KMS-11 (cell line): ENCODE measurements at regions not wholly inside any gene's neighbourhood (a gene's known extent, or its start where the extent isn't known, plus 50 kb on each side); places are given as distances from the start of the nearest gene placed in this dataset.

ENCODE experiments used
- H2AFZ ChIP-seq: fragments of 200-600 bp; sonication (generic); 2 replicates; pipeline ENCODE4 v1.6.1; 2016; ENCODE audit warnings: antibody characterized with exemption, mixed run types, low read depth
- H3K27ac ChIP-seq: fragments of 200-600 bp; sonication (generic); 2 replicates; pipeline ENCODE4 v1.6.1; 2016; ENCODE audit warnings: mild to moderate bottlenecking, mixed run types
- H3K27me3 ChIP-seq: fragments of 200-600 bp; sonication (generic); 2 replicates; pipeline ENCODE4 v1.6.1; 2017; ENCODE audit warnings: mild to moderate bottlenecking, low read depth, mixed run types, moderate library complexity; ENCODE audit not compliant: insufficient read depth
- H3K36me3 ChIP-seq: fragments of 200-600 bp; sonication (generic); 2 replicates; pipeline ENCODE4 v1.6.1; 2017; ENCODE audit warnings: mild to moderate bottlenecking, mixed run types; ENCODE audit not compliant: insufficient read depth
- H3K4me1 ChIP-seq: fragments of 200-600 bp; sonication (generic); 2 replicates; pipeline ENCODE4 v1.6.1; 2016; ENCODE audit warnings: mild to moderate bottlenecking, low read depth, mixed run types; ENCODE audit not compliant: poor library complexity, severe bottlenecking
- H3K4me2 ChIP-seq: fragments of 200-600 bp; sonication (generic); 2 replicates; pipeline ENCODE4 v1.7.0; 2016; ENCODE audit warnings: mild to moderate bottlenecking, mixed run types
- H3K4me3 ChIP-seq: fragments of 200-600 bp; sonication (generic); IDR thresholded peaks from 2 replicates; pipeline ENCODE4 v1.6.1; 2017; ENCODE audit warnings: low read depth, low read length, mixed read lengths; ENCODE audit not compliant: insufficient read depth
- H3K79me2 ChIP-seq: fragments of 200-600 bp; sonication (generic); 2 replicates; pipeline ENCODE4 v1.6.1; 2016; ENCODE audit warnings: low read depth, mixed run types; ENCODE audit not compliant: insufficient read depth
- H3K9ac ChIP-seq: fragments of 200-600 bp; sonication (generic); 2 replicates; pipeline ENCODE4 v1.6.1; 2016; ENCODE audit warnings: mild to moderate bottlenecking, mixed run types
- H4K20me1 ChIP-seq: fragments of 200-600 bp; sonication (generic); 2 replicates; pipeline ENCODE4 v1.6.1; 2016; ENCODE audit warnings: mild to moderate bottlenecking, mixed run types; ENCODE audit not compliant: insufficient read depth
- TF ChIP-seq, protein P1 (sequence below): fragments of 200-600 bp; sonication (generic); conservative IDR thresholded peaks from 2 replicates; pipeline ENCODE4 v1.6.1; 2017; ENCODE audit warnings: low read depth, mild to moderate bottlenecking, antibody characterized with exemption, low read length, moderate library complexity, mixed read lengths

DNA sequence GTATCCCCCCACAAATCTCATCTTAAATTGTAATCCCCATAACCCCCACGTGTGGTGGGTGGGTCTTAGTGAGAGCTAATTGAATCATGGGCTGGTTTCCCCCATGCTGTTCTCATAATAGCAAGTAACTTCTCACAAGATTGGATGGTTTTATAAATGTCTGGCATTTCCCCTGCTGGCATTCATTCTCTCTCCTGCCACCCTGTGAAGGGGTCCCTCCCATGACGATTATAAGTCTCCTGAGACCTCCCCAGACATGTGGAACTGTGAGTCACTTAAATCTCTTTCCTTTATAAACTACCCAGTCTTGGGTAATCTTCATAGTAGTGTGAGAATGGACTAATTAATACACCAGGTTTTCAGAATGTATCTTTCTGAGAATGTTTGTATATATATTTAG is 1159.4 kb downstream of the FAM181B start:
- no peaks in the 10 kb centered on the region for H3K4me1 ChIP-seq
- no peak overlapping the region for H3K27ac ChIP-seq
- H3K79me2 ChIP-seq, result no peaks in the 10 kb centered on the region
- no peak overlapping the region for H3K9ac ChIP-seq
- H4K20me1 ChIP-seq, result no peaks in the 10 kb centered on the region
- TF ChIP-seq, protein P1, sequence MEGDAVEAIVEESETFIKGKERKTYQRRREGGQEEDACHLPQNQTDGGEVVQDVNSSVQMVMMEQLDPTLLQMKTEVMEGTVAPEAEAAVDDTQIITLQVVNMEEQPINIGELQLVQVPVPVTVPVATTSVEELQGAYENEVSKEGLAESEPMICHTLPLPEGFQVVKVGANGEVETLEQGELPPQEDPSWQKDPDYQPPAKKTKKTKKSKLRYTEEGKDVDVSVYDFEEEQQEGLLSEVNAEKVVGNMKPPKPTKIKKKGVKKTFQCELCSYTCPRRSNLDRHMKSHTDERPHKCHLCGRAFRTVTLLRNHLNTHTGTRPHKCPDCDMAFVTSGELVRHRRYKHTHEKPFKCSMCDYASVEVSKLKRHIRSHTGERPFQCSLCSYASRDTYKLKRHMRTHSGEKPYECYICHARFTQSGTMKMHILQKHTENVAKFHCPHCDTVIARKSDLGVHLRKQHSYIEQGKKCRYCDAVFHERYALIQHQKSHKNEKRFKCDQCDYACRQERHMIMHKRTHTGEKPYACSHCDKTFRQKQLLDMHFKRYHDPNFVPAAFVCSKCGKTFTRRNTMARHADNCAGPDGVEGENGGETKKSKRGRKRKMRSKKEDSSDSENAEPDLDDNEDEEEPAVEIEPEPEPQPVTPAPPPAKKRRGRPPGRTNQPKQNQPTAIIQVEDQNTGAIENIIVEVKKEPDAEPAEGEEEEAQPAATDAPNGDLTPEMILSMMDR, result no peak
- H2AFZ ChIP-seq, result no peak overlapping the region
- H3K27me3 ChIP-seq, result no peaks in the 10 kb centered on the region
- H3K4me3 ChIP-seq, result no peak overlapping the region
- no peaks in the 10 kb centered on the region for H3K36me3 ChIP-seq
- H3K4me2 ChIP-seq, result no peak overlapping the region

DNA sequence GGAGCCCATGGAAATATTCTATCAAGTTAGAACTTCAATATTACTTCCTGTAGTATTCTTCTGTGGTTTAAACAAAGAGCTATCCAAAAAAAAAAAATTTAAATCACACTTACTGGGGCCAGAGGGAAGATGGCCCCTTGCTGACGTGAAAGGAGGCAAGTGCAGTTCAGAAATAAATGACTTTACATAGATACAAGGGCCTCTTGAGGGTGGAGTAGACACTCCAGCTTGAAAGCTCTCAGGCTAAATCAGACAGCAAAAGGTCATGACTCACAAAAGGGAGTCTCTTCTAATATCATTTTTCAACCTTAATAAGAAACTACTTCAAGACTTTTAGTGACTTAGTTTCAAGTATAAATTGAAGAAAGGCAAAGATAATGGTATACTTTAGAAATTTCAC is 1160.3 kb downstream of the FAM181B start:
- H3K4me2 ChIP-seq, result no peak overlapping the region
- H2AFZ ChIP-seq, result no peak overlapping the region
- H3K9ac ChIP-seq, result no peak overlapping the region
- H3K27me3 ChIP-seq, result no peaks in the 10 kb centered on the region
- H3K36me3 ChIP-seq, result no peaks in the 10 kb centered on the region
- no peaks in the 10 kb centered on the region for H3K4me1 ChIP-seq
- no peak overlapping the region for H3K27ac ChIP-seq
- no peaks in the 10 kb centered on the region for H4K20me1 ChIP-seq
- no peaks in the 10 kb centered on the region for H3K79me2 ChIP-seq
- TF ChIP-seq, protein P1, result no peak
- H3K4me3 ChIP-seq, result no peak overlapping the region

- Histone ChIP-seq H3K4me1 (no peaks in the 10 kb centered on the region), H3K4me3 (no peak overlapping the region), H3K27ac (no peak overlapping the region), H3K4me2 (no peak overlapping the region), H2AFZ (no peak overlapping the region), H3K79me2 (no peaks in the 10 kb centered on the region), H3K9ac (no peak overlapping the region), H4K20me1 (no peaks in the 10 kb centered on the region), H3K27me3 (no peaks in the 10 kb centered on the region), H3K36me3 (no peaks in the 10 kb centered on the region)
- TF ChIP-seq, protein P1, result no peak
These were observed 1163.0 kb downstream of the FAM181B start for GRCh38 chr11:81570669-81571068.

- H3K27me3 ChIP-seq, result no peaks in the 10 kb centered on the region
- no peaks in the 10 kb centered on the region for H3K79me2 ChIP-seq
These were observed 1163.7 kb downstream of the FAM181B start for GRCh38 chr11:81569999-81570398.

More at GRCh38 chr11:81569999-81570398, 1163.7 kb downstream of the FAM181B start:
- no peak overlapping the region for H3K4me3 ChIP-seq
- no peak overlapping the region for H2AFZ ChIP-seq
- H4K20me1 ChIP-seq, result no peaks in the 10 kb centered on the region
- H3K4me2 ChIP-seq, result no peak overlapping the region
- H3K4me1 ChIP-seq, result no peaks in the 10 kb centered on the region
- H3K36me3 ChIP-seq, result no peaks in the 10 kb centered on the region
- TF ChIP-seq, protein P1, result no peak
- H3K9ac ChIP-seq, result no peak overlapping the region
- H3K27ac ChIP-seq, result no peak overlapping the region
